ENCODE measurements at regions not wholly inside any gene's neighbourhood (a gene's known extent, or its start where the extent isn't known, plus 50 kb on each side); places are given as distances from the start of the nearest gene placed in this dataset.

- Histone ChIP-seq H3K36me3 (no peaks in the 10 kb centered on the region), H3K27me3 (no peaks in the 10 kb centered on the region), H3K4me1 (no peaks in the 10 kb centered on the region), H3K9me3 (no peaks in the 10 kb centered on the region), H3K27ac (no peak overlapping the region), H3K4me3 (no peak overlapping the region)
- TF ChIP-seq EP300 (IDR thresholded peaks at IDR 0.05) (no peak), POLR2AphosphoS5 (IDR thresholded peaks at IDR 0.05) (no peak), POLR2A (IDR thresholded peaks at IDR 0.05) (no peak), CTCF (IDR thresholded peaks at IDR 0.05) (peak in 1 of 4 experiments; percentile 23)
- DNase-seq, result no peak
- 64 to 74% methylated on average over 4 of the region's 4 CpGs for WGBS, 2 donors
- intact Hi-C loops (cut with DNase I), result no loop called here
These were observed 117.8 kb upstream of the TMTC1 start for GRCh38 chr12:29901585-29901984.

GRCh38 chr12:29899212-29899931, 115.6 kb upstream of the TMTC1 start:
- Histone ChIP-seq H3K4me3 (no peak overlapping the region), H3K36me3 (no peaks in the 10 kb centered on the region), H3K4me1 (no peaks in the 10 kb centered on the region), H3K27ac (no peak overlapping the region), H3K9me3 (no peaks in the 10 kb centered on the region), H3K27me3 (no peaks in the 10 kb centered on the region)
- no peak for DNase-seq
- intact Hi-C loops (cut with DNase I), result no loop called here
- no peak for TF ChIP-seq EP300 (IDR thresholded peaks at IDR 0.05)
- TF ChIP-seq POLR2A (IDR thresholded peaks at IDR 0.05), result no peak
- no peak for TF ChIP-seq CTCF (IDR thresholded peaks at IDR 0.05)
- TF ChIP-seq POLR2AphosphoS5 (IDR thresholded peaks at IDR 0.05), result no peak
- WGBS, 2 donors, result 33 to 67% methylated on average over 2 of the region's 2 CpGs

- Histone ChIP-seq H3K4me1 (no peaks in the 10 kb centered on the region), H3K4me3 (no peak overlapping the region), H3K36me3 (no peaks in the 10 kb centered on the region), H3K27ac (no peak overlapping the region), H3K9me3 (no peaks in the 10 kb centered on the region), H3K27me3 (no peaks in the 10 kb centered on the region)
- intact Hi-C loops (cut with DNase I), result no loop called here
- DNase-seq, result no peak
- TF ChIP-seq POLR2AphosphoS5 (IDR thresholded peaks at IDR 0.05), result no peak
- TF ChIP-seq EP300 (IDR thresholded peaks at IDR 0.05), result no peak
- 54 to 79% methylated on average over 3 of the region's 3 CpGs for WGBS, 2 donors
These were observed 112.2 kb upstream of the TMTC1 start for GRCh38 chr12:29895966-29896365.

GRCh38 chr12:29893002-29893401, 109.3 kb upstream of the TMTC1 start:
- Histone ChIP-seq H3K9me3 (no peaks in the 10 kb centered on the region), H3K27me3 (no peaks in the 10 kb centered on the region), H3K27ac (no peak overlapping the region), H3K4me1 (no peaks in the 10 kb centered on the region), H3K4me3 (no peak overlapping the region), H3K36me3 (no peaks in the 10 kb centered on the region)
- WGBS, 2 donors, result 77 to 88% methylated on average over 3 of the region's 3 CpGs
- TF ChIP-seq CTCF (IDR thresholded peaks at IDR 0.05), result no peak
- TF ChIP-seq POLR2AphosphoS5 (IDR thresholded peaks at IDR 0.05), result no peak
- TF ChIP-seq EP300 (IDR thresholded peaks at IDR 0.05), result no peak
- no peak for TF ChIP-seq POLR2A (IDR thresholded peaks at IDR 0.05)
- intact Hi-C loops (cut with DNase I), result no loop called here
- no peak for DNase-seq

GRCh38 chr12:29891792-29892191, 108.0 kb upstream of the TMTC1 start:
- no peaks in the 10 kb centered on the region for H3K27me3 ChIP-seq
- no peaks in the 10 kb centered on the region for H3K36me3 ChIP-seq
- no peak for DNase-seq
- no peak for TF ChIP-seq EP300 (IDR thresholded peaks at IDR 0.05)
- no peak for TF ChIP-seq POLR2A (IDR thresholded peaks at IDR 0.05)
- no peak for TF ChIP-seq CTCF (IDR thresholded peaks at IDR 0.05)
- TF ChIP-seq POLR2AphosphoS5 (IDR thresholded peaks at IDR 0.05), result no peak
- WGBS, 2 donors, result 32 to 89% methylated on average over 3 of the region's 3 CpGs
- no peaks in the 10 kb centered on the region for H3K9me3 ChIP-seq
- H3K4me3 ChIP-seq, result no peak overlapping the region
- no peaks in the 10 kb centered on the region for H3K4me1 ChIP-seq
- intact Hi-C loops (cut with DNase I), result no loop called here
- no peak overlapping the region for H3K27ac ChIP-seq

Data from sigmoid colon (tissue), 6 donors.